ENCODE measurements at regions not wholly inside any gene's neighbourhood (a gene's known extent, or its start where the extent isn't known, plus 50 kb on each side); places are given as distances from the start of the nearest gene placed in this dataset.

- H3K4me3 ChIP-seq = no peak overlapping the region
- no peaks in the 10 kb centered on the region for H3K27me3 ChIP-seq
- TF ChIP-seq, protein P1, sequence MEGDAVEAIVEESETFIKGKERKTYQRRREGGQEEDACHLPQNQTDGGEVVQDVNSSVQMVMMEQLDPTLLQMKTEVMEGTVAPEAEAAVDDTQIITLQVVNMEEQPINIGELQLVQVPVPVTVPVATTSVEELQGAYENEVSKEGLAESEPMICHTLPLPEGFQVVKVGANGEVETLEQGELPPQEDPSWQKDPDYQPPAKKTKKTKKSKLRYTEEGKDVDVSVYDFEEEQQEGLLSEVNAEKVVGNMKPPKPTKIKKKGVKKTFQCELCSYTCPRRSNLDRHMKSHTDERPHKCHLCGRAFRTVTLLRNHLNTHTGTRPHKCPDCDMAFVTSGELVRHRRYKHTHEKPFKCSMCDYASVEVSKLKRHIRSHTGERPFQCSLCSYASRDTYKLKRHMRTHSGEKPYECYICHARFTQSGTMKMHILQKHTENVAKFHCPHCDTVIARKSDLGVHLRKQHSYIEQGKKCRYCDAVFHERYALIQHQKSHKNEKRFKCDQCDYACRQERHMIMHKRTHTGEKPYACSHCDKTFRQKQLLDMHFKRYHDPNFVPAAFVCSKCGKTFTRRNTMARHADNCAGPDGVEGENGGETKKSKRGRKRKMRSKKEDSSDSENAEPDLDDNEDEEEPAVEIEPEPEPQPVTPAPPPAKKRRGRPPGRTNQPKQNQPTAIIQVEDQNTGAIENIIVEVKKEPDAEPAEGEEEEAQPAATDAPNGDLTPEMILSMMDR (IDR thresholded peaks at IDR 0.05) = no peak
- DNase-seq (ENCODE audit: low spot score) = no peak
- H3K27ac ChIP-seq = no peak overlapping the region
- no peaks in the 10 kb centered on the region for H3K4me1 ChIP-seq
- H3K9me3 ChIP-seq = peaks cover 0 to 13% of the 10 kb centered on the region in 2 donors
- no peaks in the 10 kb centered on the region for H3K36me3 ChIP-seq
Observed at GRCh38 chrX:95612350-95612749, 1072.3 kb upstream of the DIAPH2 start.

- H3K27me3 ChIP-seq = no peaks in the 10 kb centered on the region
- no peak overlapping the region for H3K27ac ChIP-seq
- H3K9me3 ChIP-seq = no peaks in the 10 kb centered on the region
- TF ChIP-seq, protein P1 (IDR thresholded peaks at IDR 0.05) = no peak
- DNase-seq (ENCODE audit: low spot score) = no peak
- H3K4me3 ChIP-seq = no peak overlapping the region
- no peaks in the 10 kb centered on the region for H3K36me3 ChIP-seq
- H3K4me1 ChIP-seq = no peaks in the 10 kb centered on the region
Observed at GRCh38 chrX:95622200-95622599, 1062.4 kb upstream of the DIAPH2 start.

DNA sequence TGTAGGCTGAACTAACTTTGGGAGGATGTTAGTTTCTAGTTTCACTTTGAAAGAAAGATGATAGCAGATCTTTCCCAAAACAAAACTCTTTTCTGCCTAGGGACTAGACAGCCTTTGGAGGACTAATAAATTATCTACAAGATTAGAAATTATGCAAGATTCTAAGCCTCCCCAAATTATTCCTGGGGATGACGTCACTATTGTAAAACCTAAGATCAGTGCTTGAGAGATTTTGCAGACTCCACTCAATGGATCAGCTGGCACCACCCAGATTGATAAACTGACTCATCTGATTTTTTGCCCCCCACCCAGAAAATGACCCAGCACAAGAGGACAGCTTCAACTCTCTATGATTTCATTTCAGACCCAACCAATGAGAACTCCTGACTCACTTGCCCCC lies 1057.9 kb upstream of the DIAPH2 start:
- Histone ChIP-seq H3K36me3 (no peaks in the 10 kb centered on the region), H3K4me3 (no peak overlapping the region), H3K27ac (no peak overlapping the region), H3K27me3 (no peaks in the 10 kb centered on the region), H3K4me1 (no peaks in the 10 kb centered on the region), H3K9me3 (peaks cover 0 to 11% of the 10 kb centered on the region in 2 donors)
- TF ChIP-seq, protein P1 (IDR thresholded peaks at IDR 0.05) = no peak
- DNase-seq (ENCODE audit: low spot score) = no peak

GRCh38 chrX:95628796-95629195 lies 1055.8 kb upstream of the DIAPH2 start:
- no peak for DNase-seq (ENCODE audit: low spot score)
- no peak overlapping the region for H3K27ac ChIP-seq
- TF ChIP-seq, protein P1 (IDR thresholded peaks at IDR 0.05) = no peak
- H3K4me3 ChIP-seq = no peak overlapping the region
- H3K4me1 ChIP-seq = no peaks in the 10 kb centered on the region
- H3K36me3 ChIP-seq = no peaks in the 10 kb centered on the region
- peaks cover 0 to 11% of the 10 kb centered on the region in 2 donors for H3K9me3 ChIP-seq
- H3K27me3 ChIP-seq = no peaks in the 10 kb centered on the region

GRCh38 chrX:95629737-95630136 lies 1054.9 kb upstream of the DIAPH2 start:
- no peaks in the 10 kb centered on the region for H3K36me3 ChIP-seq
- H3K27ac ChIP-seq = no peak overlapping the region
- TF ChIP-seq, protein P1 (IDR thresholded peaks at IDR 0.05) = no peak
- H3K4me1 ChIP-seq = no peaks in the 10 kb centered on the region
- H3K4me3 ChIP-seq = no peak overlapping the region
- no peak for DNase-seq (ENCODE audit: low spot score)
- H3K9me3 ChIP-seq = peaks cover 0 to 11% of the 10 kb centered on the region in 2 donors
- no peaks in the 10 kb centered on the region for H3K27me3 ChIP-seq

DNA sequence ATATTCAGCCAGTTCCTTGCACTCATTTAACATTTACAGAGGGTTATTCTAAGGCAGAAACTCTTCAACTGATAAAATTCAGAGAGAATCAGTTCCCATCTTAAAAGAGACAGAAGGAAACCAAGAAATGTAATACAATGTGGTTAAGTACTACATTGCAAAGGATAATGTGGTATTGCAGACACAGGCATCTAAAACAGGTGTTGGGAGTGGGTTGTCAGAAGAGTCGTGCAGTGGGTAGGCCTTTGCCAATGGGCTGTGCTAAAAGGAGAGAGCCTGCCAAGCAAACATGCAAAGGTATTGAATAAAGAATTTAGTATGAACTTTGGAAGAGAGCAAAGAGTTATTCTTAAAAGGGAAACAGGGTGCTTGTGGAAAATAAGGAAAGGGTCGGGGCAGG lies 1044.4 kb upstream of the DIAPH2 start:
- TF ChIP-seq, protein P1 (IDR thresholded peaks at IDR 0.05) = no peak
- no peak overlapping the region for H3K27ac ChIP-seq

More for the DNA sequence above, 1044.4 kb upstream of the DIAPH2 start:
- DNase-seq (ENCODE audit: low spot score) = no peak
- H3K4me1 ChIP-seq = no peaks in the 10 kb centered on the region
- no peaks in the 10 kb centered on the region for H3K27me3 ChIP-seq
- no peak overlapping the region for H3K4me3 ChIP-seq
- H3K9me3 ChIP-seq = peaks cover 0 to 6% of the 10 kb centered on the region in 2 donors
- no peaks in the 10 kb centered on the region for H3K36me3 ChIP-seq

Data from right atrium auricular region (tissue), 2 donors.